GM21390 (cell line): ENCODE measurements at regions not wholly inside any gene's neighbourhood (a gene's known extent, or its start where the extent isn't known, plus 50 kb on each side); places are given as distances from the start of the nearest gene placed in this dataset.
"Not testable (repeated sequence)": the region's sequence is repeated elsewhere in the genome, so short reads cannot be mapped to it uniquely, and the experiment has no call there.

ENCODE experiments used
- ATAC-seq: cut with Tn5 transposase; IDR thresholded peaks from one replicate; pipeline ENCODE4 v1.9.1; 2021; ENCODE audit not compliant: unreplicated experiment

GRCh38 chr7:52616552-52616951 lies 418.9 kb upstream of the POM121L12 start:
- no peak for ATAC-seq

- no peak for ATAC-seq
Measured at GRCh38 chr7:52615021-52615695, 420.3 kb upstream of the POM121L12 start.

- ATAC-seq, result no peak
Measured at GRCh38 chr7:52609511-52609910, 425.9 kb upstream of the POM121L12 start.

GRCh38 chr7:52592698-52593097 lies 442.7 kb upstream of the POM121L12 start:
- ATAC-seq, result no peak

GRCh38 chr7:52586704-52587103 lies 448.7 kb upstream of the POM121L12 start:
- ATAC-seq, result no peak

- no peak for ATAC-seq
Measured at GRCh38 chr7:52584041-52584440, 451.4 kb upstream of the POM121L12 start.

GRCh38 chr7:52573141-52573540 lies 462.3 kb upstream of the POM121L12 start:
- ATAC-seq, result not testable (repeated sequence)

- no peak for ATAC-seq
Measured at GRCh38 chr7:52571026-52571425, 464.4 kb upstream of the POM121L12 start.

- ATAC-seq, result no peak
Measured at GRCh38 chr7:52569151-52569550, 466.3 kb upstream of the POM121L12 start.

- no peak for ATAC-seq
Measured at GRCh38 chr7:52565974-52566373, 469.5 kb upstream of the POM121L12 start.

- no peak for ATAC-seq
Measured at GRCh38 chr7:52555805-52556204, 479.6 kb upstream of the POM121L12 start.

- ATAC-seq, result no peak
Measured at GRCh38 chr7:52547308-52547910, 488.0 kb upstream of the POM121L12 start.

GRCh38 chr7:52541198-52541765 lies 494.2 kb upstream of the POM121L12 start:
- ATAC-seq, result not testable (repeated sequence)

- no peak for ATAC-seq
Measured at GRCh38 chr7:52540041-52540440, 495.4 kb upstream of the POM121L12 start.

GRCh38 chr7:52539414-52539813 lies 496.0 kb upstream of the POM121L12 start:
- no peak for ATAC-seq

- no peak for ATAC-seq
Measured at GRCh38 chr7:52537051-52537450, 498.4 kb upstream of the POM121L12 start.

GRCh38 chr7:52525772-52526341 lies 509.6 kb upstream of the POM121L12 start:
- no peak for ATAC-seq

- ATAC-seq, result no peak
Measured at GRCh38 chr7:52518869-52519268, 516.6 kb upstream of the POM121L12 start.

- ATAC-seq, result no peak
Measured at GRCh38 chr7:52512656-52513055, 522.8 kb upstream of the POM121L12 start.

- ATAC-seq, result no peak
Measured at GRCh38 chr7:52507546-52508255, 527.7 kb upstream of the POM121L12 start.

- ATAC-seq, result no peak
Measured at GRCh38 chr7:52506325-52506724, 529.1 kb upstream of the POM121L12 start.

GRCh38 chr7:52504561-52504960 lies 530.9 kb upstream of the POM121L12 start:
- ATAC-seq, result no peak
